Stimulated activated CD4-positive, alpha-beta T cell treated with anti-CD3 and anti-CD28 coated beads, Interleukin-1b, Interleukin-23, amount 100 ng/mL, for 24 hours (primary cell): ENCODE measurements at regions not wholly inside any gene's neighbourhood (a gene's known extent, or its start where the extent isn't known, plus 50 kb on each side); places are given as distances from the start of the nearest gene placed in this dataset.

Experiments
- DNase-seq, 4 experiments: peaks; one replicate each; pipeline ENCODE4 v3.0.0-alpha.2; 2020; ENCODE audit warnings: low read depth in 4 of 4, low spot score in 1 of 4

DNA sequence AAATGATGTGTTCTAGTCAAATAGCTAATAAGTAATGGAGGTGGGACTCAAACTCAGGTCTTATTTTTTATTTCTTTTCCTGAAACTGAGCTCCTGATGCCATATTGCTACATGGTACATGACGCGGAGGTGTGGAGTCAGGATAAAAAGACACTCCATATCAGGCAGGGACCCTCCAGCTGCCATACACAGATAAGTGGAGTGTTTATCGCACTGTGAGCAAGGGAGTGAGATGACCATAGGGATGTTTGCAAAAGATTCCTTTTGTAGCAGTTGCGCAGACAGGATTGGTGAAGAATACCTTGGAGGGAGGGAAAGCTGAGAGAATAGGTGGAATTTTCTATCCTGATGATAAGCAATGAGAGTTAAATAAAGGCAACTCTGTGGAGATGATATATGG lies 657.2 kb downstream of the RNF144A start:
- DNase-seq, result no peak

DNA sequence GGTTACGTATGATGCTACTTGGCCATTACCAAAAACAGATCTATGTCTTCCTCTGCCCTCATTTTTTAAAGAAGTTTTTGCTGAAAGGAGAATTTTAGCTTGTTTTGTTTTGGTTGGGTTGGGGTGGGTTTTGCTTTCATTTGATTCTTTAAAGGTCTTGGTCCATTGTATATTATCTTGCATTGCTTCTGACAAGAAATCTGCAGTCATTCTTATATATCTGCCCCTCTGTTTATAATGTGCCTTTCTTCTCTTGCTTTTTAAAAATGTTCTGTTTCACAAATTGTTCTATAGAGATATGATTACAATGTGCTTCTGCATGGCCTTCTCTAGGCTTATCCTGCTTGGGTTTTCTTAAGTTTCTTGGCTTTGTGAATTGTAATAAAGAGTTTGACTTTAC lies 660.6 kb downstream of the RNF144A start:
- no peak for DNase-seq

DNA sequence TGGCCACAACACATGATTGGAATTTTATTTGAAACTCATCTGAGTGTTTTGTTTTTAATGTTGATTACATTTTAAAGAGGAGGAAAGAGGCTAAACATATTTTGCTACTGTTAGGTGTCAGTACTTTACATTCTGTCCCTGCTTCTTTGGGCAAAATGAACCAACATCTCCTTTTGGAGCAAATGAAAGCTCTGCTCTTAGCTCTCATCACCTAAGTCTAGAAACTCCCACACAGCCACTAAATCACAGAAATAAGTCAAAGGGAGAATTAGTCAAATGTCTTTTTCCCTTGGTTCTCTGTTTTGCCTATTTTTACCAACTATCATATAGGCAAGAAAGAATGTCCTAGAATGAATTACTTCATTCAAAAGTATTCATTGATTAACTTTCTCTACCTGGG lies 666.8 kb downstream of the RNF144A start:
- no peak for DNase-seq

DNA sequence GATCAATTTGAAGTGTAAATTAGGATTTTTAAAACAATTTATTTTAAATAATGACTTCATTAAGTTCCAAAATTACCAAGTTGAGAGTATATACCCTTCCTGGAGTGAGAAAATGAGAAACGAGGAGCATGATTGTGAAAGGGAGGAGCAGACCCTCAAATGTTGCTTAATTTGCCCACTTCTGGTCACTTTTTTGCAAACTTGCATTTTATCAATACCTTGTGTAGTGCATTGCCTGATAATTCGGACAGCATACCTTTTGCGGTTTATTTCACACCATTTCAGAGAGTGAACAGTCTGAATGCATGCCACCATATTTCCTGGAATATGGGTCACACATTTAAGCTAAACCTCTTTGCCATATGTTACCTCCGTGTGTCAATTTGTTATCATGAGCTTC lies 669.7 kb downstream of the RNF144A start:
- DNase-seq, result no peak

DNA sequence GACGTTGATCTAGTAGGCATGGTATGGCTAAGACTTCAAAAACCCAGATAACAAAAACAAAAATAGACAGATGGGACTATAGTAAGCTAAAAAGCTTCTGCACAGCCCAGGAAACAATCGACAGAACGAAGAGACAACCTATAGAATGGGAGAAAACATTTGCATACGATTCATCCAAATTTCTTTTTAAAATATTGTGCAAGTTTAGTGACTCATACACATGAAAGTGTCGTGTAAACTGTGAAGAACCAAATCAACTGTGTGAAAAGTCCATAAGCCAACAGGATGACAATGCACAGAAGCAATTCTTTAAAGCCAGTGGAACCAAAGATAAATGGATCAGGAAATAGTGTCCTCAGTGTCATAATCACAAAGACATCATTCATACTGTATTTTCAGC lies 671.1 kb downstream of the RNF144A start:
- DNase-seq, result no peak

DNA sequence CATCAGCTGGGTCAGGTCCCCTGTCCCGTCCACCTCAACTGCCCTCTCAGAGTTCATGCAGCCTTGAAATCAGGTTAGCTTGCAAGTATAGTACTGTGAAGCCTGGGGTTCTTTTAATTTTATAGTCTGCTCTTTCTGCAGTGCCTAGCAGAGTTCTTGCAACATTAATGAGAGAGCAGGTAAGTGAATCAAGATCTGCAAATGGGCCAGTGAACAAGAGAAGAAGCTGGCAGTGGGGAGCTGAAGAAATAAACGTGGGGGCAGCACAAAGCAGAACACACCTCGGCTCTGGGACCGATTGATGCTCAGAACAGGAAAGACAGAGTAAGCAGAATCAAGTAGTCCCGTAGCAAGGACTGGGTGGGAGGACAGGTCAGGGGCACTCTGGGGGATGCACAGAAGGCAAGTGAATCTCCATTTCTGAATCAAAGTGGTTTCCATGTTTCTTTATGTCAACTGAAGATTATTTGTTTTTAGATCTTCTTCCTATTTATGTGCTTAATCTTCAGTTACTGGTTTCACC lies 675.5 kb downstream of the RNF144A start:
- no peak for DNase-seq

DNA sequence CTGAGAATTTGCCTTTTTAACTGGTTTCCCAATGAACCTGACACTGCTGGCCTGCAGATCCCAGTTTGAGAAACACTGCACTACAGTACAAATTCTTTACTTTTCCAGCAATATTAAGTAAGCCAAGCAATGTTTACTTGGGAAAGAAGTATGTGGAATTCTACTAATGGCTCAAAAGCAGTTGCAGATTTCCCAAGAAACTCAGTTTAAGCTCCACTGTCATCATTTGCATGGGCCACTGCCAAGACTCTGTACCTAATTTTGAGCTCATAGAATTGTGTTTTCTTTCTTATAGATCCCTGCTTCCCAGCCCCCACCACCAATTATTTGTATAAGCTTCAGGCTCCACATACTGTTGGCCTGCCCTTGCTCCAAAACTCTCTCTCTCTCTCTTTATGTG lies 676.1 kb downstream of the RNF144A start:
- no peak for DNase-seq

DNA sequence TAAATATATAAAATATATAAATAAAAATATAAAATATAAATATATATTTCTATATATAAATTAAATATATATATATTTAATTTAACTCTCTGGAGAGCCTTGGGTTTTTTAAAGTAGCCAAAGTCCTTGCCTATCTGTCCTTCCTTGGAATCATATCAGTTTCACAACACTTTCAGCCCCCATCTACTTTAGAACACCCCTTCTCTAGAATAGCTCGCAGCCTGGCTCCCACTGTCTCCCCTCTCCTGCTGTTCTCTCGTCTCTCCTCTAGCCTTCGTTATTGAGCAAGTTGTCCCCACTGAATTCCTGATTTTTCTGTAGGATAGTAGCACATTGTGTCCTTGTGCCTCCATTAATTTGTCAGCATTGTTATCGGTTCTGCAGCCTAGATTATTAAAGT lies 677.0 kb downstream of the RNF144A start:
- DNase-seq, result no peak

DNA sequence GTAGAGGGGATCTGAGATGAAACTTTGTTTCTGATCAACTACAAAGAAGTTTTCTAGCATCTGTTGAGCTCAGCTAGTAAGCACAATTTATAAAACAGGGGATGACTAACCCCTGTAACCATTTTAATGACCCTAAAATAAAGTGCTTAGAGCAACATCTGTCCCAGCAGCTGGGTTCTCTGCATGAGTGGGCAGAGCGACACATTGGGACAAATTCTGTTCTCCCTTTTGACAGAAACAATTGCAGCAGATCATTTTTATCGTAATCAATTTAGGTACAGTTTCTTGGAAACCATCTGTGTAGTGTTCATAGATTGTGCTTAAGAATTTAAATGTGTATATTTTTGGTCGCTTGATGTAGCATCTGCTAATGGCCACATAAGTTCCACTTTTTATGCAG lies 678.0 kb downstream of the RNF144A start:
- DNase-seq, result no peak

DNA sequence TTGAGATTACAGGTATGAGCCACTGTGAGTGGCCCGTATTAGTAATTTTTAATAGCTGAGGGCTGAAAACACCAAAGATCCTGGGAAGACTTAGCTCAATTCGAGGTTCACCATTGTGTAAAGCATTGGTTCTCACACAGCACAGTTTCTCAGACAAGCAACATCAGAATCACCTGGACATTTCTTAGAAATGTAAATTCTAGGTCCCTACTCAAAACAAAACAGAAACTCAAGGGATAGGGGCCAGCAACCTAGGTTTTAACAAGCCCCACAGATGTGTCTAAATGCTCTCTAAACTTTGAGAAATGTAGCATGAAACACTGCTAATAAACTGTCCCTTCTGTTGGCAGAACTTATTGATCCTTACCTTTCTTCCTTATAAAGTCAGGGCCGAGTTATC lies 681.2 kb downstream of the RNF144A start:
- no peak for DNase-seq

DNA sequence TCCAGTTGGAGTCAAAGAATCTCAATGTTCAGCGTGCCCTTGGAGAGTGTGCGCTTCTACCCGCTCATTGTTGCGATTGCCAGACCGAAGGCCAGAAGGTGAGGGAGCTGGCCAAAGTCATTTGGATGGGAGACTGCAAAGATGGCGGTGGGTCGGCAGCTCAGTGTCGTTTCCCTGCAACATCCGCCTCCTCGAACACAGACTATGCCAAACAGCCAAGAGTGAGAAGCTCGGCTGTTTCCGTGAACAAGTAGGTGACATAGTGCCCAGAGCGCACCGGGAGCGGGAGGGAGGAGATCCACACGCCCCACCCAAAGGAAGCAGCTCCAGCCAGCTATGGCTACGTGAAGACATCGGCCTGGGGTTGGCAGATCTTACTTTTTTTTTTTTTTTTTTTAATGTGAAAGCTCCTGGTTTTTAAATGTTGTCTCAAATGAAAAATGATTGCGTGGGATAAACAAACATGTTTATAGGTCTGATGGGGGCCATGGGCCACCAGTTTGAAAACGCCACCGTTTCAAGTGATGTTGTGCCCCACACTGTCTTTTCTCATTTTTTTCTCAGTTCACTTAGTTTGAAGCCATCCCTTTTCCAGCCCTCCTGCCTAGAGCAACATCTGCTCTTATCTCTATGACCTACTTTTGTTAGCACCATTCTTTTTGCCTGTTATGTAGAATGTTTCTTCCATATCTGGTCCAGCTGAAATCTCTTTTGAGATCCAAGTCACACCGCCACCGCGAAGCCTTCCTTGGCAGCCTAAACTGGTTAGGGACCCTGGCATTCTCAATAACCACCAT lies 682.4 kb downstream of the RNF144A start:
- DNase-seq, result no peak

DNA sequence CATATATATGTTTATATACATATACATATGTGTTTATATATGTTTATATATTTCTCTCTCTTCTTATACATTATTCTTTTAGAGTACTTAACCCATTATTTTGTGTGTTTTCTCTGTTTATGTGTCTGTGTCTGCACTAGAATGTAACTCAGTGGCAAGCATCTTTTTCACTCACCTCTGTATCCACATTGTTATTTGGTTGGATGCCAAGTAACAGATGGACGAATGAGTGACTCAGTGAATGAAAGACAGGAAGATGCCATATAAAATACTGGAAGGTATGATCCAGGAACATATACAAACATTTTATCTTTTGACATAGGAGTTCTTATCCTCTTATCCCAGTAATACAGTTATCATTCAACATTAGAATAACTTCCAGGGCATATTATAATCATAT lies 684.8 kb downstream of the RNF144A start:
- DNase-seq, result no peak

DNA sequence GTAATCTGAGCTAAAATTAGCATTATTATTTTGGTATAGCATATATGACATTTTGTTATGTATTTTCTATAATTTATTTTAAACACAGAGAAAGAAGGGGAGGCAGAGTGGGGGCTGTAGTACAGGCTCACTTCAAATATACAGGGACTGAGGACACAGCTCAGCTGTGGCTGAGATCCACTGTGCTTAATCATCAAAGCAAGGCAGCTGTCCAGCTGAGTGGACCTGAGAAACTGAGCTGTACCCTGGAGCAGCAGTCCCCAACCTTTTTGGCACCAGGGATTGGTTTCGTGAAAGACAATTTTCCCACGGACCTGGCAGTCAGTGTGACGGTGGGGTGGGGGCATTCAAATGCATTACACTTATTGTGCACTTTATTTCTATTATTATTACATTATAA lies 687.2 kb downstream of the RNF144A start:
- no peak for DNase-seq

DNA sequence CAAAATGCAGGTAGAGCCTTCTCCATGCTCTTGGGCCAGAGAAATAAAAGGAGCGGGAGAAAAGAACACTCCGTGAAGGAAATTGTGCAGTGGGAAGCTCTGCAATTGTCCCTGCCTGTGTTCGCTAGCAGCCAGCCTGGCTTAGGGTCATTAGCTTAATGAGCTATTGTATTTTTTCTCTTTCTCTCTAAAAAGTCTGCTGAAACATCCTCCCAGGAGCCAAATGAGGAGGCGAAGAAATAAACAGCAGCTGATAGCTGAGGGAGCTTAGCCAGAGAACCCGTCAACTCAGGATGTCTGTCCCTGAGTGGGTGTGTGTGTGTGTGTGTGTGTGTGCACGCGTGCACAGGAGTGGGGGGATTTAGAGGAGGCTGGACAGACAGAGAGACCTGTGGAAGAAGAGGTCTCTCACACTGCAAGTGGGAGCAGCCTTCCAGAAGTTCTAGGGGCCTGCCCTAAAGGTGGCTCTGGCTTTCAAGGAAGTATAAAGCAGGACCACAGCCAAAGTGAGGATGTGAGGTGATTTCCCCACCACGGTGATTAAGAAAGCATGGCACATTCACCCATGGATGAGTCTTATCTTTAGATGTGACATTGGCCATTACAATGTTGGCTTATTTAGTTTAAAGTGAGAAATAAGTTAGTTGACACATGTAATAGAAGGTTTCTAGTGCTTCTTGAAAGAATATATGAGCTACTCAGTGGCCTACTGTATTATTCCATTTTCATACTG lies 690.4 kb downstream of the RNF144A start:
- no peak for DNase-seq

DNA sequence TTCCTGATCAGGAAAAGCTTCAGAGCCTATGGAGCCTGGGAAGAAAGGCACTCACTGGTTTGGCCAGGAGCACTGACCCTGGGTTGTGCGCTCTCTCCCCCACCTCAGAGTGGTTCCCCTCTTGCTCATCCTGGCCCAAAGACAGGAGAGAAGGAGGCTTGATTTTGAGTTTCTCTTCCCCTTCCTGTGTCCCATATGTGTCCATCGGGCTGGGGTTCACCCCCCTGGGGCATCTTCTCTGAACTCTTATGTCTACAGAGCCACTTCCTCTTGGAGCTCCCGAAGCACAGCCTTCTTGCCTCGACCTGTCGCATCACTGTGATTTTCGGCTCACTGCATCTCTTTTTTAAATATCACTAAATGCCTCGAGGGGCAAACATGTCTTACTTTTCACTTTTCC lies 692.3 kb downstream of the RNF144A start:
- no peak for DNase-seq

DNA sequence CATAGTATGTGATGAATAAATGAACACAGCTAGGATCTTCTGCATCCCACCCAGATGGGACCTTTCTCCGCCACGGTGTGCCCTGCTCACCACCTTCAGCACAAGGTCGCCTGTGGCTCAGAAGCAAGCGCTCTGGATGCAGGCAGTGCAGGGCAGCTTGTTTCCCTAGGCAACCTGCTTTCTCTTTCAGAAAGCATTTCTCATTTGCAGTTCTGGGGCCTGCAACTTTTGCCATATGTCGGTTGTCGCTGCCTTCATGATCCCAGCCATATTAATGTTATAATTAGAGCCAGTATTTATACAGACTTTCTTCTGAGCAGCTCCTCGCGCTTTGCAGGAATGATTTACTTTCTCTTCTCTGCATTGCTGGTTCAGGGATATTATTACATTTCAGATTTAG lies 692.8 kb downstream of the RNF144A start:
- DNase-seq, result no peak

DNA sequence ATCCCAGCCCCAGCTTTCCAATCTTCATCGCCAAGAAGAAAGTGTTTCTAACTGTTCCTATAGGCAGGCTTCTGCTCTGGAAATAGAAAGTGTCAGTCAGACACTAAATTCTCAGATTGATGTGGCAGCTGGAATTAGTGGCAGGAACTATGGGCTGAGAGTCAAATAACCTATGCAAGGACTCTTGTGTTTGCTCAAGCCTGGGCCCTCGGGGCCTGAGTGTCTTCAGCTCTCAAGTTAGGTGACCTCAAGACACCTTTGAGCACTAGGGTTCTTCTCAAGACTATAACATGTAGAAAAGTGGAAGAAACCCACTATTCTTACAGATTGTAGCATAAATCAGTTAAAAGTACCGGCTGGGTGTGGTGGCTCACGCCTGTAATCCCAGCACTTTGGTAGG lies 694.5 kb downstream of the RNF144A start:
- no peak for DNase-seq

DNA sequence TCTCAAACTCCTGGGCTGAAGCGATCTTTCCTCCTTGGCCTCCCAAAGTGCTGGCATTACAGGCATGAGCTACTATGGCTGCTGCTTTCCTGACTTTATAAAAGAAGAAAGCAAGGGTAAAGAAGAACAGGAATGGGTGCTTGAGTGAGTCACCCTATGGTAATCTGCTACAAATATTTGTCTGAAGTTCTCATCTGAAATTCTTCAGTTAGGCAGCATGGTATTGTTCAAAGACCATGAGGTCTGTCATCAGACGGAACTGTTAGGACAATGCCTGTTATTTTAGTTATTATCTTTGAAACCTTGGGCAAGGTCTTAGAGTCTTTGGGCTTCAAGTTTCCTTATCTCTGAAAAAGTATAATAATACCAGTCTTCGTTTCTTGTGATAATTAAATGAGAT lies 695.8 kb downstream of the RNF144A start:
- no peak for DNase-seq

DNA sequence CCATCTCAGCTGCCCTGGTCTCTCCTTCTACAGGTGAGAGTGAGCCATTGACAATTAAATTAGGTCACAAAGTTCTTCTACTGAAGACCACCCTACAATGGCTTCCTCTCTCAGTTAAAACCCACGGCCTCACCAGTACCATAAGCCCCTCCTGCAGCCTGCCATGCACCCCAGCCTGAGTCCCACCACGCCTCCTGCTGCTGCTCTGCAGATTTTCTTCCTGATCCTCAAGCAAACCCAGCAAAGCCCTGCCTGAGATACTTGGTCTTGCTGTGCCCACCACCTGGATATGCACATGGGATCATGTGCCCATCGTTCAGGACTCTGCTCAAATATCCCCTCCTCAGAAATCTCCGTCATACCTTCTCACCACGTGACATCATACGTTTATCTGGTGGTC lies 696.6 kb downstream of the RNF144A start:
- no peak for DNase-seq

DNA sequence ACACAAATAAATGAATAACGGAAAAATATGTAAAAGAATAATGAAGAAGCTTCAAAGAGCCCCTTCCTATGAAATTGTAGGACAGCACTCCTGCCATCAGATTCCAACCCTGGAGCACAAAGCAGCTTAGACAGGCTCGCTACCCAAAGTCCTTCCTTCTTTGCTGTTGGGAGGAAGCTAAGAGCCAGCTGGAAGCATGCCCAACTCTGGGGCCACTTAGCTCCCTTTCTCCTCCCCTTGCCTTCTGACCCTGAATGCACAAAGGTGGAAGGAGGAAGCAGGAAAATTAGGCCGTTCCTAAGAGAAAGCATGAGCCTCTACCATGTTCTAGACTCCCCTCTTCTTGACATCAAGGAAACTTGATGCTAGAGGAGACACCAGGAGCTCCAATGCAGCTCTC lies 700.8 kb downstream of the RNF144A start:
- DNase-seq, result no peak

DNA sequence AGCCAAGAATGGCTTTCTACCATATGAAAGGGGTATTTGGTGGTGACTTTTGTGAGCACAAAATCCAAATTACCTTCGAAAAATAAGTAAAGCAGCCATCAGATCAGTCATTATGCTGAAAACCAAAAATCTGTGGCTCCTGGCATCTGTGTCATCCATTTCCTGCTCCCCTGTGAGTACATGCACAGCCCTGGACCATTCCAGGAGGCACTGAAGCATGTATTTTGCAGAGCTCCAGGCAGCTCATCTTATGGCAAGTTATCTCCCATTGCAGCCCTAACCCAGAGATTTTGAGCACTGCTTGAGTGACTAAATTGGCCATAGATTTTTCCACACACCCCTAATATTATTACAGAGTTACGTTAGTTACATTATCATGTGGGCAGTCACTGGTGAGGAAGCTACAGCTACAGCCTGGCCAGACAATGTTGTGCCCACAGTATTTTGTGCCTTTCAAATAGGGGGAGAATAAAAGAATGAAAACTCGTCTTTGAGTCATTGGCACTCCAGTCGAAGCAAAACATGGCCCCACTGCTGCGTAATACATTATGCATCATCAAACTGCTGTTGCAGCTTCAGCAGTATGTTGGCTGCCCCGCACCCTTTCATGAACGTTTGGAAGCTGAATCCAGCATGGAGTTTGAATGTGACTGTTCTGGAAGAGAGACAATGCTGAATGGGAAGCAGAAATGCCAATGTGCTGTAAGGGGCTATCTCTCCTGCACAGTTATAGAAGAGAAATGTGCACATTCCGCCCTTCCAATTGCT lies 702.2 kb downstream of the RNF144A start:
- DNase-seq, result no peak

DNA sequence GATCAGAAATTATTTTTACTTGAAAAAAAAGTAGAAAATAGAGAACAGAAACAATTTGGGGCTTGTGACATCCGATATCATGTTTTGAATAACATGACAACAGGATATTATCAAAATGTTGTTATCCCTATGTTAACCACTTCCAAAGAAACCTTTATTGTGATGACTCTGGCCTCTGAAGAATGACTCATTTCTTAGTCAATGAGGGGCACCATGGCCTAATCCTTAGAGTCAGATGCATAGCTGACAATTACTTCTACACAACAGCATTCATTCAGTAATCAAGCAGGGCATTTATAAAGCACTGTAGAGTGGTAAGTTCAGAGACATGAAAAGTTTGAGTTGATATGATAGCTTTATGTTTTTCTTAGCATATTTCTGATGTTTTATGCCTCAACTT lies 703.0 kb downstream of the RNF144A start:
- DNase-seq, result no peak
